ENCODE measurements at regions not wholly inside any gene's neighbourhood (a gene's known extent, or its start where the extent isn't known, plus 50 kb on each side); places are given as distances from the start of the nearest gene placed in this dataset.

- DNase-seq (ENCODE audit: low spot score), result no peak
- Histone ChIP-seq H3K36me3 (no peaks in the 10 kb centered on the region), H3K9me3 (no peaks in the 10 kb centered on the region), H3K4me1 (ENCODE audit: control insufficient read depth in 1 of 2, low read depth in 2 of 2) (peaks cover 6 to 18% of the 10 kb centered on the region in 2 donors), H3K27ac (no peak overlapping the region), H3K27me3 (replicated peaks; ENCODE audit: insufficient read depth) (no peaks in the 10 kb centered on the region), H3K4me3 (no peak overlapping the region)
- ATAC-seq (ENCODE audit: insufficient number of reproducible peaks, low FRiP score, low read depth), result no peak
- no peak for TF ChIP-seq CTCF (IDR thresholded peaks at IDR 0.05)
Measured at GRCh38 chr12:47396902-47397663, 308.7 kb downstream of the RPAP3 start.

- DNase-seq (ENCODE audit: low spot score) (no peak), ATAC-seq (ENCODE audit: insufficient number of reproducible peaks, low FRiP score, low read depth) (no peak)
- Histone ChIP-seq H3K4me1 (ENCODE audit: control insufficient read depth in 1 of 2, low read depth in 2 of 2) (peaks cover 6 to 23% of the 10 kb centered on the region in 2 donors), H3K4me3 (no peak overlapping the region), H3K27ac (peak overlapping the region in 1 of 2 donors; percentile 16), H3K36me3 (no peaks in the 10 kb centered on the region), H3K9me3 (no peaks in the 10 kb centered on the region), H3K27me3 (replicated peaks; ENCODE audit: insufficient read depth) (no peaks in the 10 kb centered on the region)
- no peak for TF ChIP-seq CTCF (IDR thresholded peaks at IDR 0.05)
Measured at GRCh38 chr12:47394070-47394469, 311.8 kb downstream of the RPAP3 start.

DNA sequence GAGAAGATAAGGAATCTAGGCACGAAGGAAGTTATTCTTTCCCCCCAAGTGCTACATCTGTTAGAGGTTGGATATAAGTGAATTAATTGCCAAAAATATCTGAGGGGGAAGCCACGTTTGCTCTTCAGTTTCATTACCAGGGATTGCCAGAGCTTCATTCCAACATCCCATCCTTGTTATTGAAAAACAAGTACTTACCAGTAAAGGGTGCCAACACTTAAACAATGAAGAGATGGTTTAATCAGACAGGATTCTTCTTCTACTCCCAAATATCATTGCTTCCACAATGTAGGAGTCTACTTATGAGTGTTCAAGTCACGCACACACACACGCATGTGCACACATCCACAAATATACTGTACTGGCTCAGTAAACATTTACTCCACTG, 312.4 kb downstream of the RPAP3 start:
- no peak for ATAC-seq (ENCODE audit: insufficient number of reproducible peaks, low FRiP score, low read depth)
- Histone ChIP-seq H3K4me3 (peak overlapping the region; percentile 24), H3K27ac (peak overlapping the region in 1 of 2 donors; percentile 7), H3K4me1 (ENCODE audit: control insufficient read depth in 1 of 2, low read depth in 2 of 2) (peaks cover 6 to 23% of the 10 kb centered on the region in 2 donors), H3K36me3 (no peaks in the 10 kb centered on the region), H3K27me3 (replicated peaks; ENCODE audit: insufficient read depth) (no peaks in the 10 kb centered on the region), H3K9me3 (no peaks in the 10 kb centered on the region)
- no peak for TF ChIP-seq CTCF (IDR thresholded peaks at IDR 0.05)
- DNase-seq (ENCODE audit: low spot score), result no peak

DNA sequence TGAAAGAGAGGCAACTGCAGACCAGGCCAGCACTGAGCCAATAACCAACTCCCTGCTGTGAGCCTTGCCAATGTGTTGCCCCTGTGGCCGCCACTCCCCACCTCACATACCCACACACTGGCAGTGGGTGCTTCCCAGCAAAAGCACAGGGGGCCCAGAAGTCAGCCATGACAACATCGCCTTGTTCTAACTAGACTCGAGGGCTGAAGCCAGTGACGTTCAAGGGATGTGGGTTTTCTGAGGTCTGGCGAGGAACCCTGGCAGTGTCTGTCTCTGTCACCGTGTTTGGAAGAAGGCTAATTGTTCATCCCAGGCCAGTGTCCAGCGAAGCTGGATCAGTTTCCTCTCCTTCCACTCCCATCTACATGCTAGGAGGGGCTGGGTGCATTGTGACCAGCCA, 311.8 kb upstream of the AMIGO2 start:
- Histone ChIP-seq H3K4me1 (ENCODE audit: control insufficient read depth in 1 of 2, low read depth in 2 of 2) (peaks cover 6 to 23% of the 10 kb centered on the region in 2 donors), H3K27me3 (replicated peaks; ENCODE audit: insufficient read depth) (no peaks in the 10 kb centered on the region), H3K9me3 (no peaks in the 10 kb centered on the region), H3K4me3 (no peak overlapping the region), H3K27ac (no peak overlapping the region), H3K36me3 (no peaks in the 10 kb centered on the region)
- ATAC-seq (ENCODE audit: insufficient number of reproducible peaks, low FRiP score, low read depth) (no peak), DNase-seq (ENCODE audit: low spot score) (no peak)
- TF ChIP-seq CTCF (IDR thresholded peaks at IDR 0.05), result no peak

DNA sequence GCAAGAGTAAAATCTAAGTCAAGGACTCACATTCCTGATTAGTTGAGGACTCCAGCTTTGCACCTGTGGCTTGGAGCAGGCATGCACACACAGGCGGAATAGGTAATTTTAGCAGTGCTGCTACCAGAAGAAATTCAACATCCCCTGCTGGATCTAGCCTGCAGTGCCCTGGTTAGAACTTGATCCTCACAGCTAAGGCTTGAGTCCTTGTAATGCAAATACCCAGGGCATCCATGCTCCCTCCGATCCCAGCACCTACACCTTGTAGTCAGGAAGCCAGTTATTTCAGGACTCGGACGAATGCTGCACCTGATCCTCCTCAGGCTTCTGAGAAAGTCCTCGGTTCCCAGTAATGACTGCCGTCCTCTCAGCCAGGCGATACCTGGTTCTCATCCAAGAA, 309.0 kb upstream of the AMIGO2 start:
- no peaks in the 10 kb centered on the region for H3K27me3 ChIP-seq (replicated peaks; ENCODE audit: insufficient read depth)
- H3K4me3 ChIP-seq, result no peak overlapping the region
- no peaks in the 10 kb centered on the region for H3K36me3 ChIP-seq
- ATAC-seq (ENCODE audit: insufficient number of reproducible peaks, low FRiP score, low read depth) (no peak), DNase-seq (ENCODE audit: low spot score) (no peak)
- TF ChIP-seq CTCF (IDR thresholded peaks at IDR 0.05), result no peak
- H3K9me3 ChIP-seq, result no peaks in the 10 kb centered on the region
- peaks cover 10 to 28% of the 10 kb centered on the region in 2 donors for H3K4me1 ChIP-seq (ENCODE audit: control insufficient read depth in 1 of 2, low read depth in 2 of 2)
- no peak overlapping the region for H3K27ac ChIP-seq

All from thoracic aorta (tissue), 2 donors.